ENCODE measurements at regions not wholly inside any gene's neighbourhood (a gene's known extent, or its start where the extent isn't known, plus 50 kb on each side); places are given as distances from the start of the nearest gene placed in this dataset.

DNA sequence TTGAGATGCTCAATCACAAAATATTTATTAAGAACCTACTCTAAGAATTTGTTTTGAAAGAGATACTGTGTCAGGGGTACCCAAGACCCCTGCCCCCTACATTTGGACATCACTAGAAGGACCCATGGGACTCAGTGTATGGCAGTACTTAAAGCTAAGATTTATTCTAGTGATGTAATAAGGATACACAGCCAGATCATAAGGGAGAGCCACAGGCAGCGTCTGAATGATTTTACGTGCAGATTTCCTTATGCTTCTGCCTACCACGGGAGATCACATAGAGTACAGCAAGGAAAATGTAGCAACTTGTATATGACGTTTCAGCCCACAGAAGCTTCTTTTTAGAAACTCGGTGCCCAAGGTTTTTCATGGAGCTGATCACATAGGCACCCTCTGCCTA, 172.9 kb downstream of the DEPDC1B start:
- Mint-ChIP-seq H3K4me3 (no peak overlapping the region), H3K9me3 (no peaks in the 10 kb centered on the region), H3K27me3 (peaks cover 0 to 3% of the 10 kb centered on the region in 2 donors), H3K27ac (no peak overlapping the region), H3K36me3 (no peaks in the 10 kb centered on the region), H3K4me1 (no peaks in the 10 kb centered on the region)
- WGBS (ENCODE audit: insufficient coverage), result 90% methylated on average over 5 of the region's 5 CpGs
- Histone ChIP-seq H3K27ac (ENCODE audit: low read length) (no peak overlapping the region), H3K4me3 (ENCODE audit: control insufficient read depth in 1 of 2, extremely low read depth in 1 of 2, low read length in 1 of 2) (no peak overlapping the region), H3K36me3 (ENCODE audit: control insufficient read depth in 2 of 2, extremely low read depth in 1 of 2, insufficient read depth in 1 of 2, low read length in 1 of 2) (no peaks in the 10 kb centered on the region), H3K27me3 (replicated peaks in 1 of 2; ENCODE audit: control insufficient read depth in 2 of 2, extremely low read depth in 1 of 2, insufficient read depth in 2 of 2, low read length in 1 of 2) (no peaks in the 10 kb centered on the region), H3K4me1 (ENCODE audit: control insufficient read depth in 1 of 2, extremely low read depth in 1 of 2, insufficient read depth in 2 of 2, low read length in 2 of 2) (peaks cover 0 to 14% of the 10 kb centered on the region in 2 experiments), H3K9me3 (no peaks in the 10 kb centered on the region)
- POLR2A ChIA-PET, result no interaction called here
- CTCF ChIA-PET, result no interaction called here
- DNase-seq (no peak), ATAC-seq (replicated peaks in 1 of 4) (no peak)

- no peaks in the 10 kb centered on the region for H3K9me3 Mint-ChIP-seq
- H3K9me3 ChIP-seq, result no peaks in the 10 kb centered on the region
- no peak overlapping the region for H3K27ac Mint-ChIP-seq
- CTCF ChIA-PET, result no interaction called here
- H3K4me1 Mint-ChIP-seq, result no peaks in the 10 kb centered on the region
- POLR2A ChIA-PET, result no interaction called here
- ATAC-seq (replicated peaks in 1 of 4) (peak in 1 of 4 experiments; percentile 16), DNase-seq (peak in 1 of 35 experiments; percentile 11)
- H3K4me1 ChIP-seq (ENCODE audit: control insufficient read depth in 1 of 2, extremely low read depth in 1 of 2, insufficient read depth in 2 of 2, low read length in 2 of 2), result peaks cover 0 to 20% of the 10 kb centered on the region in 2 experiments
- no peaks in the 10 kb centered on the region for H3K27me3 ChIP-seq (replicated peaks in 1 of 2; ENCODE audit: control insufficient read depth in 2 of 2, extremely low read depth in 1 of 2, insufficient read depth in 2 of 2, low read length in 1 of 2)
- H3K4me3 ChIP-seq (ENCODE audit: control insufficient read depth in 1 of 2, extremely low read depth in 1 of 2, low read length in 1 of 2), result no peak overlapping the region
- no peak overlapping the region for H3K27ac ChIP-seq (ENCODE audit: low read length)
- H3K36me3 ChIP-seq (ENCODE audit: control insufficient read depth in 2 of 2, extremely low read depth in 1 of 2, insufficient read depth in 1 of 2, low read length in 1 of 2), result no peaks in the 10 kb centered on the region
- no peaks in the 10 kb centered on the region for H3K36me3 Mint-ChIP-seq
- 22% methylated on average over 4 of the region's 8 CpGs for WGBS (ENCODE audit: insufficient coverage)
- H3K27me3 Mint-ChIP-seq, result peaks cover 0 to 3% of the 10 kb centered on the region in 2 donors
- no peak overlapping the region for H3K4me3 Mint-ChIP-seq
These were observed 173.6 kb downstream of the DEPDC1B start for GRCh38 chr5:60526336-60526875.

DNA sequence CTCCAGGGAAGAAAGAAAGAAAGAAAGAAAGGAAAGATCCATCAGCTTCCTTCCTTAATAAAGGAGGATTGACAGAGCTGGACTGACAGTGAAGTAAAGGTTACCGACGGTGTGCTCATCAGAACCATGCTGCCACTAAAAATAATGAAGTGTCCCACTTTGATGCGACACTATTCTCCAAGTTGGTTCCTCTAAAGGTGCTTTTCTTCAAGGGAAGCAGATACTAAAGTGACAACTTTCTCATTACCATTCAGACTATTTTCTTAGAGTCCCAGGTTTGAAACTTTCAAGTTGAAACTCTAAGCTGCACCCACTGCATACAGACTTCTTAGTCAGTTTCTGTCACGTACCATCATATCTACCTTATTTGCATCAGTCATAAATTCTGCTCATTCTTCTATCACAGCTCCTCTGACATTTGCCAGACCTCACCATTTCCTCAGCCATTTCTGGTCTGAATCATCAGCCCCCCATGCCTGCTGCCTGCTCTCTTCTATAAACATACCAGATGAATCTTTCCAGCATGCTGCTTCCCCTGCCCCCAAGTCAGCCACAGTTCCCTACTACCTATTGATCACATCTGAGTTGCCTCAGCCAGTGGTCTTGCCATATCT, 177.6 kb downstream of the DEPDC1B start:
- H3K4me1 Mint-ChIP-seq, result no peaks in the 10 kb centered on the region
- DNase-seq (no peak), ATAC-seq (replicated peaks in 1 of 4) (no peak)
- peaks cover 6 to 8% of the 10 kb centered on the region in 2 donors for H3K27me3 Mint-ChIP-seq
- no peaks in the 10 kb centered on the region for H3K9me3 Mint-ChIP-seq
- Histone ChIP-seq H3K4me3 (ENCODE audit: control insufficient read depth in 1 of 2, extremely low read depth in 1 of 2, low read length in 1 of 2) (no peak overlapping the region), H3K9me3 (no peaks in the 10 kb centered on the region), H3K27me3 (replicated peaks in 1 of 2; ENCODE audit: control insufficient read depth in 2 of 2, extremely low read depth in 1 of 2, insufficient read depth in 2 of 2, low read length in 1 of 2) (no peaks in the 10 kb centered on the region), H3K4me1 (ENCODE audit: control insufficient read depth in 1 of 2, extremely low read depth in 1 of 2, insufficient read depth in 2 of 2, low read length in 2 of 2) (peaks cover 0 to 24% of the 10 kb centered on the region in 2 experiments), H3K27ac (ENCODE audit: low read length) (no peak overlapping the region), H3K36me3 (ENCODE audit: control insufficient read depth in 2 of 2, extremely low read depth in 1 of 2, insufficient read depth in 1 of 2, low read length in 1 of 2) (no peaks in the 10 kb centered on the region)
- WGBS (ENCODE audit: insufficient coverage), result 68% methylated on average over 2 of the region's 4 CpGs
- H3K36me3 Mint-ChIP-seq, result no peaks in the 10 kb centered on the region
- ChIA-PET POLR2A (no interaction called here), CTCF (no interaction called here)
- no peak overlapping the region for H3K27ac Mint-ChIP-seq
- H3K4me3 Mint-ChIP-seq, result no peak overlapping the region

DNA sequence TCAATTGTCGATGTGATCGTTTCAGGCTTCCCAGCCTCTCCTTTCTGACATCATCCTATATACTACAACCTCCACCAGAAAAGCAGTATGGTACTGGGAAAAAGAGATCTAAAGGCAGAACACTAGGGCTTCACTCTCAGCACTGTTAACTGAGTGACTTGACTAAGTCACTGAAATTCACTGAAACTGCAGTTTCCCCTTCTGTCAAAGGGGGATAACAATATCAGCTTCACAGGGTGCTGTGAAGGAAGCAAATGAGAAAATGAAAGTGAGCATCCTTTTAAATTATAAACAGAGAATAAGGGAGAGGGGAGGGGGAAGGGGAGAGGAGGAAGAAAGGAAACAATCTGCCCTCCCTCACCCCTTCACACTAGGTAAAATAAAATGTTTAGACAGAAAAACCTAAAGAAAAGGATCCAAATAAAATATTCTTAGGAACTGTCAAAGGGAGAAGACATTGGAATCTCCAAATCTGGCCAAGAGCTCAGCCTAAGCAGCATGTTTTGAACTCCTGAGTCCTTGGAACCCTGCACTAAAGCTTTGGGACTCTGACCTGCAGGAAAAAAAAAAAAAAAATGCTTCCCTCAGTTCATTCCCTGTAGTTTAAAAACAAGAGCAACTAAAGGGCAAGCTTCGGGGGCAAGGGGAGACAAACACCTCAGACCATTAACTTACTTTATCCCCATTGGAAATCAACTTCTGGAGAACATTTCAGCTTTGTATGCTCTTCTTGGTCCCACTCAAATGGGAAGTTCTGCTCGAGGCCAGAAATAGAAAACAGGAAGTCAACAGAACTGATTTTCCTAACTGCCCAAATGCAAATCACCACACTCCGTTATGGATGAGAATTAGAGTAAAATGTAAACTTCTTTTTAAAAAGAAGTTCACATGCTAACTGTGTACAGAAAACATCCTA, 178.3 kb downstream of the DEPDC1B start:
- H3K9me3 ChIP-seq, result no peaks in the 10 kb centered on the region
- ChIA-PET CTCF (no interaction called here), POLR2A (no interaction called here)
- Mint-ChIP-seq H3K27me3 (peaks cover 6 to 7% of the 10 kb centered on the region in 2 donors), H3K4me1 (no peaks in the 10 kb centered on the region), H3K4me3 (no peak overlapping the region), H3K9me3 (no peaks in the 10 kb centered on the region), H3K36me3 (no peaks in the 10 kb centered on the region), H3K27ac (no peak overlapping the region)
- H3K4me3 ChIP-seq (ENCODE audit: control insufficient read depth in 1 of 2, extremely low read depth in 1 of 2, low read length in 1 of 2), result no peak overlapping the region
- H3K27me3 ChIP-seq (replicated peaks in 1 of 2; ENCODE audit: control insufficient read depth in 2 of 2, extremely low read depth in 1 of 2, insufficient read depth in 2 of 2, low read length in 1 of 2), result no peaks in the 10 kb centered on the region
- no peak for DNase-seq
- H3K4me1 ChIP-seq (ENCODE audit: control insufficient read depth in 1 of 2, extremely low read depth in 1 of 2, insufficient read depth in 2 of 2, low read length in 2 of 2), result peaks cover 0 to 23% of the 10 kb centered on the region in 2 experiments
- no peak overlapping the region for H3K27ac ChIP-seq (ENCODE audit: low read length)
- 25% methylated on average over 1 of the region's 5 CpGs for WGBS (ENCODE audit: insufficient coverage)
- no peak for ATAC-seq (replicated peaks in 1 of 4)
- H3K36me3 ChIP-seq (ENCODE audit: control insufficient read depth in 2 of 2, extremely low read depth in 1 of 2, insufficient read depth in 1 of 2, low read length in 1 of 2), result no peaks in the 10 kb centered on the region

- Mint-ChIP-seq H3K4me3 (no peak overlapping the region), H3K9me3 (no peaks in the 10 kb centered on the region), H3K36me3 (no peaks in the 10 kb centered on the region), H3K27me3 (peaks cover 5 to 6% of the 10 kb centered on the region in 2 donors), H3K4me1 (no peaks in the 10 kb centered on the region), H3K27ac (no peak overlapping the region)
- H3K9me3 ChIP-seq, result no peaks in the 10 kb centered on the region
- H3K4me1 ChIP-seq (ENCODE audit: control insufficient read depth in 1 of 2, extremely low read depth in 1 of 2, insufficient read depth in 2 of 2, low read length in 2 of 2), result peaks cover 0 to 15% of the 10 kb centered on the region in 2 experiments
- WGBS (ENCODE audit: insufficient coverage), result 78% methylated on average over 5 of the region's 6 CpGs
- no peak overlapping the region for H3K4me3 ChIP-seq (ENCODE audit: control insufficient read depth in 1 of 2, extremely low read depth in 1 of 2, low read length in 1 of 2)
- no peak for ATAC-seq (replicated peaks in 1 of 4)
- ChIA-PET CTCF (no interaction called here), POLR2A (no interaction called here)
- no peaks in the 10 kb centered on the region for H3K27me3 ChIP-seq (replicated peaks in 1 of 2; ENCODE audit: control insufficient read depth in 2 of 2, extremely low read depth in 1 of 2, insufficient read depth in 2 of 2, low read length in 1 of 2)
- no peak overlapping the region for H3K27ac ChIP-seq (ENCODE audit: low read length)
- no peak for DNase-seq
- no peaks in the 10 kb centered on the region for H3K36me3 ChIP-seq (ENCODE audit: control insufficient read depth in 2 of 2, extremely low read depth in 1 of 2, insufficient read depth in 1 of 2, low read length in 1 of 2)
These were observed 179.3 kb downstream of the DEPDC1B start for GRCh38 chr5:60520451-60521227.

DNA sequence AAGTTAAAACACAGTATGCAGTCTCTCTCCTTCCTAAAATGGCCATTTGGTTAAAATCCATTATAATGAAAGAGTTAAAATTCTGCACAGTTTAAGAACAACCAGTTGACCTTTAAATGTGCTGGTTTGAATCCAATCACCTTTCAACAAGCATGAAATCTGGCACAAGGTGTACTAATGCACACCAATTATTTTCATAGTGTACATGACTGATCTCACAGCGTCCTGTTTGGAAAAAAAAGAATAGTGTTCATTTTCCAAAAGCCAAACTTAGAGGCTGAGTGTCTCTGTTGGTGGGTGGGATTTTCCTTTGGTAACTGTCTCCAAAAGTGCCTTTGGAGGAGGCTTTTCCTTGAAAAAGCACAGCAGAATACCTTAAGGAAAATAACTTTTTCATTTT, 180.6 kb downstream of the DEPDC1B start:
- no peaks in the 10 kb centered on the region for H3K36me3 ChIP-seq (ENCODE audit: control insufficient read depth in 2 of 2, extremely low read depth in 1 of 2, insufficient read depth in 1 of 2, low read length in 1 of 2)
- Mint-ChIP-seq H3K27me3 (peaks cover 5 to 6% of the 10 kb centered on the region in 2 donors), H3K4me1 (no peaks in the 10 kb centered on the region), H3K36me3 (no peaks in the 10 kb centered on the region), H3K9me3 (no peaks in the 10 kb centered on the region), H3K4me3 (no peak overlapping the region), H3K27ac (no peak overlapping the region)
- ATAC-seq (replicated peaks in 1 of 4) (no peak), DNase-seq (no peak)
- no peak overlapping the region for H3K4me3 ChIP-seq (ENCODE audit: control insufficient read depth in 1 of 2, extremely low read depth in 1 of 2, low read length in 1 of 2)
- no peak overlapping the region for H3K27ac ChIP-seq (ENCODE audit: low read length)
- no CpG with 5 or more reads among the region's 1 CpG for WGBS (ENCODE audit: insufficient coverage)
- CTCF ChIA-PET, result no interaction called here
- H3K9me3 ChIP-seq, result no peaks in the 10 kb centered on the region
- no peaks in the 10 kb centered on the region for H3K27me3 ChIP-seq (replicated peaks in 1 of 2; ENCODE audit: control insufficient read depth in 2 of 2, extremely low read depth in 1 of 2, insufficient read depth in 2 of 2, low read length in 1 of 2)
- POLR2A ChIA-PET, result no interaction called here
- H3K4me1 ChIP-seq (ENCODE audit: control insufficient read depth in 1 of 2, extremely low read depth in 1 of 2, insufficient read depth in 2 of 2, low read length in 2 of 2), result peaks cover 0 to 13% of the 10 kb centered on the region in 2 experiments
